ENCODE measurements at regions not wholly inside any gene's neighbourhood (a gene's known extent, or its start where the extent isn't known, plus 50 kb on each side); places are given as distances from the start of the nearest gene placed in this dataset.

DNA sequence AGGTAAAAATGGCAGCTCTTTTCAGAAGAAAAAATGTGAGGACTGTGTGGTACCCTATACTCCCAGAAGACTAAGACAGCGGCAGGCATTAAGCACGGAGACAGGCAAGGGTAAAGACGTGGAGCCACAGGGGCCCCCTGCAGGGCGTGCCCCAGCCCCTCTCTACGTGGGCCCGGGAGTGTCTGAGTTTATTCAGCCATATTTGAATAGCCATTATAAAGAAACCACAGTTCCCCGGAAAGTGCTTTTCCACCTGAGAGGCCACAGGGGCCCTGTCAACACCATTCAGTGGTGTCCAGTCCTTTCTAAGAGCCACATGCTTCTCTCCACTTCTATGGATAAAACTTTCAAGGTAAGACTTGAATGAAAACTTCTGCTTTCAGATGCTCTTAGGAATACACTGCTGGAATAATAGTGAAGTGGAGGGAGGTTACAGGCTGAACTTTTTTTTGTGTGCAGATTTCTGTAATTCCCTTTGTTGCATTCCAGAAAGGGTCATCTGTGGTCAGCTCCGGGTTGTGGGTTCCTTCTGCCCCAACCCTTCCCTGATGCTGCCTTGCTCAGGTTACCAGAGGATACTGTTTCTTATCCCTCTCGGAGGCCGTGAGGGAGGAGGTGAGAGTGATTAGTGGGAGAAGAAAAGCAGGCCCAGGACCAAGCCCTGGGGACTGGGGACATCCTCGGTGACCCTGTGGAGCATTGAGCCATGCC is 58.4 kb downstream of the SLC25A47 start:
- DNase-seq (ENCODE audit: low spot score): no peak

- no peak for DNase-seq (ENCODE audit: low spot score)
These were observed 58.9 kb downstream of the SLC25A47 start for GRCh38 chr14:100382106-100382455.

DNA sequence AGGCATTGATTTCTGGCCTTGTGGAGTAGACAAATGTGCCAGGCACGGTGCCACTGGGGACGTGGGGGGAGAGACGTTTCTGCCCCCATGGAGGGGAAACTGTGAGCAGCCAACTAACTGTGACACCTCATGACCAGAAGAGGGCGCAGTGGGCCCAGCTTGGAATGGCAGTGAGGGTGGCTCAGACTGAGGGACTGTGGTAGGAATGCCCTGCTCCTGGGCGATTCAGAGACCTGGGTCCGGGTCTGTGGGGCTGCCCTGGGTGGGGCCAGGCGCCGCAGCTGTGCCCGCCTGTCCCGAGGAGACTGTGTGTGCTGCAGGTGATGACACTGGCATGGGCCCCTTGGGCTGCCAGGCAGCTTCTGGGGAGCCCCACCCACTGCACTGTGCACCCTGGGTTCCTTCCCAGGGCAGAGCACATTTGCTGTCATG is 60.6 kb downstream of the SLC25A47 start:
- peak; percentile 80 for DNase-seq (ENCODE audit: low spot score)

- DNase-seq (ENCODE audit: low spot score): no peak
These were observed 61.1 kb downstream of the SLC25A47 start for GRCh38 chr14:100384277-100384676.

DNA sequence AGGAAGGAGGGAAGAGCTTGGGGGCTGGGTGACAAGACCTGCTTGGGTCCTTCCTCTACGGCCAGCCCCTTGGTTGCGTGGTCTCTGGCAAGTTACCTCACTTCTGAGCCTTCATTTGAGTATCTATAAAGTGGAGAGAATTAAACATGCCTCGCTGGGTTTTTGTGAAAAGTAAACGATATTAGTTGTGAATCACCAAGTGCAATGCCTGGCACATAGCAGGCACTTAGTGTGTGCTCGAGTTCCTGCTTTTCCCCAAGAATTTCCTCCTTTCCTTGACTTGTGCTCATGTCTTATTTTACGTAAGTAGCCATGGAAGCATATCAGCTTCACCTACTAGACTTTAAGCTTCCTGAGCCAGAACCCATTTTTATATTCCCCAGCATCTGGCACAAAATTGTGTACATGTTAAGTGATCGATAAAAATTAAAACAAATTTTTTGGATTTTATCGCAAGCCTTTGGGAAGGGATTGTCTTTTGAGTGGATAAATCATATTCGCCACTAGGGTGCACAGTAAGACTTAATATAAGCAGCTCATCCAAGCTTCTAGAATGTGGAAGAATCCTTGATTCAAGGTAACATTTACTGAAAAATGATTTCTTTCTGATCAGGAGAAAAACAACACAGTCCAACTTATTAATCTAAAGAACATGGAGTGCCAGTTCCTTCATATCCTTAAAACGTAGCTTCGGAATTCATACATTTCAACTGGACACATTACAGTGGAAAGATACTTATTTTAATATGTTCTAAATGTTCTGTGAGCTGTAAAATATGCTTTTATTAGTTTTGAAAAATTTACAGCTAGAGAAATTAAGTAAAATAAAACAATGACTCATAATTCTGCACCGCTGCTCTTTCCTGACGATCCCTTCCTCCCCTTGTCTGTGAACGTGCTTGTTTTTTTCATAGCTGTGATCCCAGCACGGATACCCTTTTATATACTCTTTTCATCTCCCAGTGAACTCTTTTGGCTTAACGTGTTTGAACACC is 62.0 kb downstream of the SLC25A47 start:
- DNase-seq (ENCODE audit: low spot score): peak; percentile 59

DNA sequence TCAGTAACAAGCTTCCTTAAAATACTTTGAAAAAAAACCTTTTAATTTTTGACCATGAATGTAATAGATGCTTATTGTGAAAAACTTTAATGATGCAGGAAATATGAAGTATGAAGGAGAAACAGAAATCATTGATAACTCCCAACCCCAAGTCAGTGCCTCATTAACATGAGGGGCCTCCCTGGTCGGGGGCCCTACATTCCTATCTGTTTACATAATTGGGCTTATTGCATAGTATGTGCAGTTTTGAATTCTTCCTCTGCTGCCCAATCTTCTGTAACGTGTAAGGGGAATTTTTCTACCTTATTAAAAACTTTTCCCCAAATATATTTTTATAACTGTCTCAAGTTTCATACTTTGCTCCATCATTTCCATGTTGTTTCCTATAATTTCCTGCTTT is 63.0 kb downstream of the SLC25A47 start:
- DNase-seq (ENCODE audit: low spot score): no peak

- no peak for DNase-seq (ENCODE audit: low spot score)
These were observed 63.7 kb downstream of the SLC25A47 start for GRCh38 chr14:100386846-100387245.

GRCh38 chr14:100387450-100387849 is 64.3 kb downstream of the SLC25A47 start:
- DNase-seq (ENCODE audit: low spot score): no peak

DNA sequence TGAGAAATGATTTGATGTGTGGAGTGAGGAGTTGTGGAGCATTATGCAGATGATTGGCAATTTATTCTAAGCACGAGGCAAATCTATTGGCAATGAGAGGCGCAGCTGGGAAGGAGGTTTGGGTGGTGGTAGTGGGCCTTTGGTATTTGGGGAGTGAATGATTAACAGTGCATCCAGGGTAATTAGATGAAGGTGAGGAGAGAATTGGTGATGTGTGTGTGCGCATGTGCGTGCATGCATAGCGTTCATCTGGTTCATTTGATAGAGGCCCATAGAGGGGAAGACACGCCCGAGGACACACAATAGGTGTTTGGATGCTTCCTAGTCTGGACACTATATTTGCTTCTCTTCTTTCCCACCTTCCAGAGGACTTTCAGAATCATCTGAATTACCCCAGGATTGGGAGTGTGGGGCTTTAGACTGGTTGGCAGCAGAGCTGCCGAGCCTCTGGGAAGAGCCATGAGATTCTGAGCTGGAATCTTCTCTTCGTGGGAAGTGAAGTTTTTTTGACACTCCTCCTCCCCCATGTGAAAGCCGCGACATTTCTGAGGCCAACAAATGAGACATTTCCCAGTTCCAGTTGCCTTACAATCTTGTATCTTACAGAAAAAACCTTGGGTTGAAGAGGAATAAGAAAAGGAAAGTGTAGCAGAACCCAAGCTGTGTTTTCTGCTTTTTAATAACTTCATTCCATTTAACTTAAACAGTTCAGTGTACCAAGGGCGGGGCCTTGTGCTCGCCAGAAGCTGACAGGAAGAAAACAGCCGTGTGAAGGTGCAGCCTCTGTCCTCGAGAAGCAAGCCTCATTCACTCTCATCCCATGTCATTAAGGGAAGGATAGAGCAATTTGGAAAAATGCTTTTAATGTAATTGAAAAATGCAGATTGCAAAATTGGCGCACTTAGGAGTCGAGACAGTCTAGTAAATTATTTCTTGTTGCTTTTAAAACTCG is 65.2 kb downstream of the SLC25A47 start:
- DNase-seq (ENCODE audit: low spot score): no peak

DNA sequence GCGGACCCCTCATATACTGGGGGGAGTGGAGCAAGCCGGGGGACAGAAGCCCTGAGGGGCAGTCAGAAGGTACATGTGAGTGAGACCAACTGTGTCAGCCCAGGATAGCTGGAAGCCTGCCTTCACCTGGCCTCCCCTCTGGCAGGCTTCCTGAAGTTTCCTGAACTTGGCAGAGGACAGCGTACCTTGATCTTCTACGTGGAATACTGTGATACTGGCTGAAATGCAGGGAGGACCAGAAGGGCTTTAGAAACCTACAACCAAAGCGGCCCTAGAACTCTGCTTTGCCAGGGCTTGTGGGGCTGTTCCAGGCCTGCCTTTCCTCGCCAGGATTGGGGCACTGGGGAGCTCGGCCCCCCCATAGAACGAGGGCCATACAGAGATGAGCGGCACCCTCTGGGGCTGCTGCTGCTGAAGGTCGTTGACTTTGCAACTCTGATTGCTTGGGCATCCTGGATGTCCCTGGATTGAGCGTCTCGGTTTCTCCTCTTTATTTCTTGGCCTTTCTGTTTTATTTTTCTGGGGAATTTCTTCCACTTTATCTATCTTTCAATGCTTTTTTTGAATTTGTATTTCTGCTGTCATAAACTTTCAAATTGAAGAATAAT is 66.5 kb downstream of the SLC25A47 start:
- no peak for DNase-seq (ENCODE audit: low spot score)

GRCh38 chr14:100391173-100391572 is 68.0 kb downstream of the SLC25A47 start:
- no peak for DNase-seq (ENCODE audit: low spot score)

DNA sequence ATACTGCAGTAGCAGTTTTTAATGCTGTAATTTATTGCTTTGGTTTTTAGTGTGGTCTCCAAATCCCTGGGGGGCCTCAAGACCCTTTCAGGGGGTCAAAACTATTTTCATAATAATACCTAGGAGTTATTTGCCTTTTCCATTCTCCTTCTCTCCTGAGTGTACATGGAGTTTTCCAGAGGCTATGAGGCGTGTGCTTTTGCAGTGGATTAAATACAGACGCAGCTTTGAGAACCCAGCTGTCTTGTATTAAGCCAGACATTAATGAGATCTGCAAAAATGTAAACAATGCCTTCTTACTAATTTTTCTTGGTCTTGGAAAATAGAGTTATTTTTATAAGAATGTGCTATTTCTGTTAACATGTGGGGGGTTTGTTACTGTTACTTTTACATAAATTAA is 68.6 kb downstream of the SLC25A47 start:
- DNase-seq (ENCODE audit: low spot score): peak; percentile 62

- DNase-seq (ENCODE audit: low spot score): peak; percentile 39
These were observed 69.2 kb downstream of the SLC25A47 start for GRCh38 chr14:100392356-100392755.

GRCh38 chr14:100393362-100393761 is 70.2 kb downstream of the SLC25A47 start:
- DNase-seq (ENCODE audit: low spot score): no peak

GRCh38 chr14:100393906-100394732 is 71.0 kb downstream of the SLC25A47 start:
- DNase-seq (ENCODE audit: low spot score): no peak

DNA sequence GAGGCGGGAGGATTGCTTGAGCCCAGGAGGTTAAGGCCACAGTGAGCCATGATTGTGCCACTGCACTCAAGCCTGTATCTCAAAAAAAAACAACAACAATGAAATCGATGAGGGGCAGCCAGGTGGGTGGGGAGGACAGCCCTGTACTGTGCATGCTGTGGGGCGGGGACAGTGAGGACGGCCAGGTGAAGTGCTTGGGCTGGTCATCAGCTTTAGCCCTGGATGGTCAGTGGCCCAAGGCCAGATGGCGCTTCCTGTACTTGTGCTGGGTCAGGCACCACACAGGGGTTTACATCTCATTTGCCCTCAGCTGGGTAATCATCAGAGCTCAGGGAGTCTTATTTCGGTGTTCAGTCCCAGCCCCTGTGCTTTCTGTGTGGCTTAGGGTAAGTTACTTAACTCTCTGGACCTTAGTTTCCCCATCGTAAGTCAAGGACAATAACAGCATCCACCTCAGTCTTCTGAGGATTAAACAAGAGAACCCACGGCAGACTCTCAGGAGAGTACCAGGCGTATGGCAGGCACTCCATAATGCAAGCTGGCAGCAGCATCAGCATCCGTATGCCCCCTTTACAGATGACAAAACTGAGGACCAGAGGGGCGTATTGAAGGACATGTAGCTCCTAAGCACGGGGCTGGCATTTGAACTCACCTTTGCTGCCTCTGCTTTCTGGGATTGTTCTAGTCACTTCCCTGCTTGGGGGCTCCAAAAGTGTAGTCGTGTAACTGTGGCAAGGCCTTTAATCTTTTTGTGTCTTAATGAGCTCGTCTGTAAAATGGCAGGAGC is 71.9 kb downstream of the SLC25A47 start:
- no peak for DNase-seq (ENCODE audit: low spot score)

DNA sequence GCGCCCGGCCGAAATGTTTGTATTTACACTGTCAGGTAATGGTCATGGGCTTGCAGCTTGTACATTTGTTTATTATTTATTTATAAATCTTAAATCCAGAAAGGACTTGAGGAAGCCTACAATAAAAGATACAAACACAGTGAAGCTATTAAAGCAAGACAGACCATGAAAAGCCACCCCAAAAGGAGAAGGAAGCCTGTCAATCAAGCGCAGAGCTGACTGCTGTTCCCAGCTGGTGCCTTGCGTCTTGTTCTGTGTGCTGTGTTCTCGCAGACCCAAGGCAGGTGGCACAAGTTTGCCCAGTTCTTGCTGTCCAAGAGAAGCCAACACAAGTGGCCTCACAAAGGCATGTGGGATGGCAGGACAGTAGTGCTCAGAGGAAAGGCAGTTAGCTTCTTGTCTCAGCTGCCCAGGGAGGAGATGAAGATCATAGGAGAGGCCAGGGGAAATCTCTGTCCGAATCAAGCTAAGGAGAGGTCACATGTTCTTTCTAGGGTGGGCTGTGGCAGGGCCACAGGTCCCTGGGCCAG is 73.2 kb downstream of the SLC25A47 start:
- no peak for DNase-seq (ENCODE audit: low spot score)

GRCh38 chr14:100397005-100397404 is 73.9 kb downstream of the SLC25A47 start:
- no peak for DNase-seq (ENCODE audit: low spot score)

DNA sequence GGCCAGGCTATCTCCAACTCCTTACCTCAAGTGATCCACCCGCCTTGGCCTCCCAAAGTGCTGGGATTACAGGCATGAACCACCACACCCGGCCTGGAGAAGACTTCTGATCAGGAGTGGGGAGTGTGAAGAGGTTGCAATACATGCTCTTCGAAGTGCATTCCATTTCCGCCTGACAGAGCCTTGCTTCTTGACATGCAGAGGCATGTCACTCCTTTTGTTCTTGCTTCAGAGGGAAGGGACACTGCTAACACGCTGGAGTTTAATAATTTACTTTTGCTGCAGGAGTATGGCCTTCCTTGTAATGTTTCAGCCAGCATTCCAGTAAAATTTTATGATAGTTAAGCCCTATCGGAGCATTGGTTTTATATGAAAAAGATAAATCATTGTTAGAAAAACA is 74.9 kb downstream of the SLC25A47 start:
- no peak for DNase-seq (ENCODE audit: low spot score)

All from GM03348 (cell line).